GM21381 (cell line): ENCODE measurements at regions not wholly inside any gene's neighbourhood (a gene's known extent, or its start where the extent isn't known, plus 50 kb on each side); places are given as distances from the start of the nearest gene placed in this dataset.

Experiments used
- ATAC-seq: cut with Tn5 transposase; IDR thresholded peaks from one replicate; pipeline ENCODE4 v1.9.1; 2021; ENCODE audit warnings: mild to moderate bottlenecking, moderate library complexity; ENCODE audit not compliant: unreplicated experiment

DNA sequence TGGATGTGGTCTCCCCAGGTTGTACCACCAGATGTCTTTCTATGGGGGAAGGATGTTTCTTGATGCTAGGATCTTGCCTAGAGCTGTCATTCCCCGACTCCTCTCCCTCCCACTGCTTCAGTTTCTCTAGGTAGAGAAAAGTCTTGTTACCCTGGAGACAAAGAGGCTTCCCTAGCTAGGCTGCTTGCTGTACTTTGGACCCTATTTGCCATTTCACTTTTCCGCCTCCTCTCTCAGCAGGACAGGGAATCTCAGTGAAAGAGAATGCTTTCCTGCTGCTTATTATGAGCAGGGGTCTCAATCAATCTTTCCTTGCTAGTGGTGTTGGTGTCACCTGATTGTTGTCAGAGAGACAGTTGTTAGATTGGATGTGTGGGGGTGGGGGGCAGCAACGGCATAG is 818.8 kb upstream of the GYPC start:
- ATAC-seq: no peak

DNA sequence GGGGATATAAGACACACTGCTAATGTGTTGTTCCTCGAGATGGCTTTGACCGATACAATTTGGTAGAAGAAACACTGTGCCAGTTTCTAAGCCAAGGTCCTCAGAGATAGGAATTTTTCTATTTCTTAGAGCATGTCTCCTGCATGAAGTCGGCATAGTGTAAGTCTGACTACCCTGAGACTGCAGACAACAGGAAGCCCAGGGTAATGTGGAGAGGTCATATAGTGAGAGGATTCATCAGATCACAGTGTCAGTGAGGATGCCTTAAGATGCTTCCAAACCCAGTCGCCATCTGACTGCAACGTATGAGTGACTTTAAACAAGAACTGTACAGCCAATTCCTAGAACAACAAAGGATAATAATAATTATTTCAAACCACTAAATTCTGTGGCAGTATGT is 818.3 kb upstream of the GYPC start:
- no peak for ATAC-seq

DNA sequence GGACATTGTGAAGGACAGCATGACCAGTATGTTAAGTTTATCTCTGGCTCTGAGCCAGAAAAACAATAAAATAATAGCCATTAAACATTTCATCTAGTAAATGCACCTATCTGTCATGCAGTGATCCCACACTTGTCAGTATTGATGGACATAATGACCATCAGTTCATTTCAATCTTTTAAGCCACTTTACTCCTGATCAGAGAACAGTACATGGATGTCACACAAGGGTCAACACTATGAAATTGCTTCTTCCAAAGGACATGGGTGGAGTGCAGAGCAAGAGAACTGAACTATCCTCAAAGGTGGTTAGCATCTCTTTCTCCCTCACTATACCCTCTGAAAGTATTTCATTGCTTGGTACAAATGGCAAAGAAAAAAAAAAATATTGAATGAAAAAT is 816.0 kb upstream of the GYPC start:
- no peak for ATAC-seq

DNA sequence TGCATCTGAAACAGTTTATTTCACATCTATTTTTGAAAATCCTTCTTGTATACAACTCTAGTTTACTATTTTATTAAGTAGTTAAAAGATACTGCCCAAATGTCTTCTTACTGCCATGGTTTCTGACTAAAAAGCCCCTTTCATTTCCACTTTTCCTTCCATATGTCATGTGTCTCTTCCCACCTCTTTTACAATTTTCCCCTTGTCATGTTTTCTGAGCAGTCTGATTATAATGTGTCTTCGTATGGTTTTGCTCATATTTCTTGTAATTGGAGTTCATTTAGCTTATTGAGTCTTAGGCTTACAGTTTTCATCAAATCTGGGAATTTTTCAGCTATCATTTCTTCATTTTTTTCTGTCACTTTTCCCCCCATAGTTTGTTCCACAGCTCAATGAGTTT is 813.9 kb upstream of the GYPC start:
- no peak for ATAC-seq

DNA sequence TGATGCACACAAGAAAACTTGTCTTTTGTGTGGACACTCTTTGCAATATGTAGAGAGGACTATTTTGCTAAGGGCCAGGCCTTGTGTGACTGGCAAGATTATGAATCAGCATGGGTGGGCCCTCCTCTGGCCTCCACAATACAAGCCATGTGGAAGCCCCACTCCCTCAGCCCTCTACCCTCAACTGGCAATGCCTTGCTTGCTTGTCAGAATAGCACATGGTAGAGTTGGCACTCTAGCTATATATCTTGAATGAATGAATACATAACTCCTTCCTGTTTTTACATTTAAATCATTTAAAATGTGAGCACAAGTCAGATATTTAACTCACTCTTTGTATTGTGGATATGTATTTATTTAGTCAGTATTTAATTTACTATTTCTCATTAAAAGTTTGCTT is 805.4 kb upstream of the GYPC start:
- ATAC-seq: no peak

DNA sequence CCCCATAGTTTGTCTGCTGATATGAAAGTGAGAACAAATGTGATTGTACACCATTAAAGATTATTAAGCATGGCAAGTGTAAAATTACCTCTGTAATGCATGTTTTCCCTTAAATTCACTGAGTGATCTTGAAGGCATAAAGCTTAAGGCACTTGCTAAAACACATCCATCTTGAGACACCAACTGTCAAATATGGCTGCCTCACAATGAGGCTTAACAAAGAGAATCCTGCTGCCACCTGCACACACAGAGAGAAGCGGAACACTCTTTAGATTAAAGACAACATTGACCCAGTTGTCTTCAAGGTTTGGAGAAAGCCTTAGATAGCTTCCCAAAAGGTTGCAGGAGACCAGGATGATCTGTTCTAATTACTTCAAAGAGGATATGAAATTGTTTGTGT is 803.6 kb upstream of the GYPC start:
- no peak for ATAC-seq

DNA sequence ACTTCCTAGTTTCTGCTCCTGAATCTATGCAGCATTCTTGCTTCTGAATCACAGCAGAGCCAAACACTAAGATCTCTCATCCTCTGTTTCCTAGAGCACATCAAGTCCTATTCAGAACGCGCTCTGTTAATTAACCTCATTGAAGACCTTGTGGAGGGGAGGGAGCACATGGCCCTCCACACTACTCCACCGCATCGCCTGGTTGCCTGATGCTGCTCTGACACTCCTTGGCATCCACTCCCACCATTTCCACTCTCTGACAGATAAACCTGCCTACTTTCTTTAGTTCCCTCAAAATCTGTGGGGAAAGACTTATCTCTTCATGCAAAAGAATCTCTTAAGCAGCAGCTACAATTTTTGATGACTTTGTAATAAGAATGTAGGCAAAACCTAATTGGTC is 802.3 kb upstream of the GYPC start:
- ATAC-seq: no peak

DNA sequence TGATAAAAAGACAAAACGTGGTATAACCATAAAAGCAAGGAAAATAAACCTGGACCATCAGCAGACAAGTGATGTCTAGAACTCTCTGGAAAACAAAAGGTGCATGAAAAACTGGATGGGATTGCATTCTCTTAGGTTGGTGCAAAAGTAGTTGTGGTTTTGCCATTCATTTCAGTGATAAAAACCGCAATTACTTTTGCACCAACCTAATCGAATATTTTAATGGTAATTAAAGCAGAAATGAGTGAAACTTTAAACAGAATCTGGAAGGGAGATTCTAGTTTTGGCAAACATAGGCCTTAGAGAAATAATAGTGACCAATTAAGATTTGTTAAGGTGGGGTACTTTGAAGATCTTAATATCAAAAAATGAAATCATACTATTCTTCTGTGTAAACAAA is 800.8 kb upstream of the GYPC start:
- no peak for ATAC-seq

DNA sequence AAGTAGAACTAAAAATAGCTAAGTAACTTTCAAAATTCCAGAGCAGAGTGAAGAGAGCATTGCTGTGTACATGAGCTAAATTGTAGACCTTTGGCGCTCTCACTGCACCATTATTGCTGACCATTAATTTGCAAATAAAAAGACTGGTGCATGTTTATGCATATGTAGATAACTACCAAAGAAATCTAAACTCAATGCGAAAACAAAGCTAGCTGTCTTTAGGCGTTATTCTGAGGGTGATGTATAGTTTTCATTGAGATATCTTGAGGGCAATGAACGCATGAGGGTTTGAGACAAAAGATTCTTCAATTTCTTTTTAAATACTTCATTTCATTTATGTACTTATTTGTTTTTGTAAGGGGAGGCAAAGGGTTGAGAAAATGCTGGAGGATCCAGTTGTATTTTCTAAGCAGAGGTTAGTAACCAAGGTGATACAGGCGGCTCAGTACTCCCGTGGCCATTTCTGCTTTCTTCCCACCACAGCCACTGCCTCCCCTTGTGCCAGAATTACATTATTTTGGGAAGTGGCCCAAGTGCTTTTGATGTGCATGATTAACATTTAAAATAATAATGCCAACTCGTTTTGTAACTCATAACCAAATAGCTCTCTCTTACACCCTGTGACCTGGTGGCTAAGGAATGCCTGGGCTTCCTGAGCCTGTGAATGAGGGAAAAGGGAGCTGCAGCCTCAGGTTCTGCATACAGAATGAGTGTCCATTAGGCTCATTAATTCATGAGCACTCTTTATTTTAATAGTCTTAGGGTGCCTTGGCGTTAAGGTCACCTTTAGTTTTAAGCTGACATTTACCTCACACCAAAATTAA is 797.8 kb upstream of the GYPC start:
- no peak for ATAC-seq

DNA sequence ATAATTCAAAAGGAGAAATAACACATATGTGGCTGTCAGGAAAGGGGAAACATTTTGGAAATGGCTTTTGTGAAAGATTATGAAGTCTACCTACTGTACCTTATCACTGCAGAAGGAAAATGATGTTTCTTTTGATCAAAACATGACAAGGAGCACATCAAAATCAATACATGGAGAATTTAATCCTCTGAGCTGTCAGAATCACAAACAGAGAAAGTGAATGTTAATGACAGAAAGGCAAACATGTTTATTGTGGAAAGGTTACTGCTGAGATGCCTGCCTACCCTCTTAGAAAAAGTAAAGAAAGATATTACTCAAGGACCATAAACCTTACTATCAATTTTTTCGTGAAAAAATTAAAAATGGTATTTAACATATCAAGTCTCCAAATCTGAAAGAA is 794.5 kb upstream of the GYPC start:
- ATAC-seq: no peak

DNA sequence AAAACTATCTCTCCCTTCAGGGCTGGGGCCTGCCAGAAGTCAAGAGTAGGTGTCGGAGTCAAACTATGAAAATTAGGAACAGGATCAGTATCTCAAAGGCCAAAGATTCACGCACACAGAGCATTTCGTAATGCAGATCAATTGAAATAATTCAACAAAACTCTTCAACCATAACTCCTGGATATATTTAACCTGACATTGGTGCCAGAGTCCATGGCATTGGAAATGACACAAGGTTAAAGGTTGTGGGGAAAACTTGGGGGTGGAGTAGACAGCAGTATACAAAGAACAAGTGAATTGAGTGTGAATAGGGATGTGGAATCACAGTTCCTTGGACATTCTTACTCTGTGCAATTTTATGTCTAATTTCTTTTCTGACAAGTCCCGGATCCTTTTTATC is 788.0 kb upstream of the GYPC start:
- no peak for ATAC-seq

DNA sequence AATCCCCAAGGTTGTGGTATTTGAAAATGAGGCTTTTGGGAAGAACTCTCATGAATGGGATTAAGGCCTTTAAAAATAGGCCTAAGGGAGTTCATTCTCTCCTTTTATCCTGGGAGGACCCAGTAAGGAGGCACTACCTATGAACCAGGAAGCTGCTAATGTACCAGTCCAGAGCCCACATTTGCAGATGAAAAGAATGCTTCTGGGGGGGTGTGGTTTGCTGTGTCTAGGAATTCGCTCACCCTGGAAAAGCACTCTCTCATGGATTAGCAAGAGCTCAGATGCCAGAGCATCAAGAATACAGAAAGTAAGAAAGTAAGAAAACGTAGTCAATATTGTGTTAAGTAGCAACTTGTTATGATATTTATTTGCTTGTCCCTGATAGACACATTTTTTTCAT is 785.7 kb upstream of the GYPC start:
- no peak for ATAC-seq

DNA sequence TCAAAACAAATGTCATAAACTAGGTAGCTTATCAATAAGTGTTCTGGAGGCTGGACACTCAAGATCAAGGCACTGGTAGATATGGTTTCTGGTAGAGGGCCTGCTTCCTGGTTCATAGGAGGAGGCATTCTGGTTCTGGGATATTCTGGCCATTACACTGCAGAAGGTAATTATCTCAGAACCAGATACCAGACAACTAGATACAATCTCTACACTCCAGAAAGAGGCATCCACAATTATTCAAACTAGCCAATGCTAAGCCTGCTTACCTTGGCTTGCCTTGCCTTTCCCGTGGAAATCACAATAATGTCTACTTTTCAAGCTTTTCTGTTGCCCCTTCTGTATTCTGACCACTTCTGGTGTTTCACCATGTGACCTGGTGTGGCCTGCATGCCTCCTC is 785.2 kb upstream of the GYPC start:
- ATAC-seq: no peak

DNA sequence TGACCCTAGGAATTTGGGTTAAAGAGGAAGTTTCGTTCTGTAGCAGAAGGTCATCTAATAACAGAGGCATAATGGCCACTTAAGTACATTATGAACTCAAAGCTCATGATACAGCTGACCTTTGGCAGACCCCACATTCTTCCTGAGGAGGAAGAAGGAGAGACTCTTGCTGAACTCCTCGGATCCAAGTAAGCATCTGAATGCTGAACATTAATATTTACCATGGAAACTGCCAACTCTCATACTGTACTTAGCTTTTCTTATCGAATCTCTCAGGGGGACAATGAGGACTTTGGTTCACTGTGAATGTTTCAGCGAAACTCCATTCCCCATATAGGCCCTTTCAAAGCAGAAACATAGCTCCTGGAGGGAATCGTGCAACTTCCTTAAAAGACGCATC is 781.4 kb upstream of the GYPC start:
- ATAC-seq: no peak

DNA sequence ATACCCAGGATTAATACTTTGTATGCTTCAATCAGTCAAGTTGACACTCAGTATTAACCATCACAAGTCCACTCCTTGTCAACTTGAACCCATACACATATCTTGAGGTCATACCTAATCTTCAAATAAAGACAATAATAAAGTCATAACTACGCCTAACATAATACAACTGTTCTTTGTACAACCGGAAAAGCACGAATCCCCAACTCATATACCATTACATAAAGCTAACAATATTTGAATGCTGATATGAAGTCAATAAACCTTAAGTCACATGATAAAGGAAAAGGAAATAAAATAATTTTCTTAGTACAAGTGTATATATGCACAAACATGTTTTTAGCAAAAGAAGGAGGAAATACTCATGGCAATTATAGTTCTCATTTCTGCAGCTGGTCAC is 770.6 kb upstream of the GYPC start:
- no peak for ATAC-seq

DNA sequence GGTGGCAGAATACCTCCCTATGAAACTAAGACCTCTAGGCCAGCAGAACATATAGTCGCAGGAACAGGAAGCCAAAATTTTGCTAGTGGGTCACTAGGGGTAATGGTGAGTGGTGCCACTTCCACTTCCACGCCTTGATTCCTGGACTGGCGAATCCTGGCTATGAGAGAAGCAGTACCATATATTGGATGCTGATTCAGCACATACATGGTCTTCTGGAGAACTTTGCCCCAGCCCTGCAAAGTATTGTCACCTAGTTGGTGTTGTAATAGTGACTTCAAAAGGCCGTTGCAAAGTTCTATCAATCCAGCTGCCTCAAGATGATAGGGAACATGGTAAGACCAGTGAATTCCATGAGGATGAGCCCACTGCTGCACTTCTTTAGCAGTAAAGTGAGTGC is 769.8 kb upstream of the GYPC start:
- no peak for ATAC-seq

DNA sequence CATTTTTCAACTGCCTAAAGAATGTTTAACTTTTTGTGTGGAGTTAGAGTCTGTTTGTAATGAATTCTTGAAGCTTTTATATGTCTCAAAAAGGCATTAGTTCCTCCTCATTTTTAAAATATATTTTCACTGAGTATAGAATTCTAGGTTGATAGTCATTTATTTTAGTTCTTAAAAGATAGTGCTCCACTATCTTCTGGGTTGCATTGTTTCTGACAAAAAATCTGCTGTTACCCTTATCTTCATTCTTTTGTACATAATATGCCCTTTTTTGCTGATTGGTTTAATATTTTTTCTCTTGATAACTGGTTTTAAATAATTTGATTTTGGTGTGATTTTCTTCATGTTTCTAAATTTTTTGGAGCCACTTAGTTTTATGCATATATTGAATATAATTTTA is 754.7 kb upstream of the GYPC start:
- ATAC-seq: no peak

DNA sequence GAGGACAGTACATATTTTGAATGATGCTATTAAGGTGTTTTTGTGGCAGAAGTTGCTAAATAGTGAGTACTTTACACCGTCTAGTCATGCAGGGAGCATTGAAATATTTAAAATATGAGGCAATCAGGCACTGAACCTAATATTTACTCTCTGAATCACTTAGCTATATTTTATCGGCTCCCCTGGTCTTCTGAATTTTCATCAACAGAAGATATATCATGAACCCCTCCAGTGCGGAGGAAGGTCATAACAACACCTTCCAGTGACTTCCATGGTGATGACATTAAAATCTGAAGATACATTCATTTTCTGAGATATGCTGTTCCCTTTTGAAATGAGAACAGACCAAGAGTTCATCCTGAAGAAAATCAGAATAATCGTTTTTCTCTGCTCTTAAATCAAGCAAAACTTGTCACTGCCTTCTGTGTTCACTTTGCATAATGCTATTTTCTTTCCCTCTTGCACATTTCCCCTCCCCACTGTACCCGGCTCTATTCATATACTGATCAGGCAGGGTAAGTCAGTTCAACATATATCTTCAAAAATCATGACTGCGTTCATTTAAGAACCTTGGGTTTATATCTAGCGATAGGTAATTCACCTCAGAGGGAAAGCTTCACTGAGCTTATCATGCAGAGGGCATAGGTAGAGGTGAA is 729.9 kb upstream of the GYPC start:
- no peak for ATAC-seq

DNA sequence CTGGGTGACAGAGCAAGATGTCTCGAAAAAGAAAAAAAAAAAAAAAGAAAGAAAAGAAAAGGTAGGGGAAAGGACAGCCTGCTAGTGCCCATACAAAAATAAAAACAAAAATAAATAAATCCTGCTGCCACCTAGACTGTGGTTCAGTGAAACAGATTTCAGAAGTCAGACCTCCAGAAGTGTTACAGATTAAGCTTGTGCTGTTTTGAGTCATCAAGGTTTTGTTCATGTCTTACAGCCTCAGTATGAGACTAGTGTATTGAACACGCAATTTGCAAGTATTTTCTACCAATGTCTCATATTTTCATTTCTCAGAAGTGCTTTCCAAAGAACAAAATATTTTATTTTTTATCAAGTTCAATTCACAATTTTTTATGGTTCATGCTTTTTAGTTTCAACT is 720.4 kb upstream of the GYPC start:
- no peak for ATAC-seq

DNA sequence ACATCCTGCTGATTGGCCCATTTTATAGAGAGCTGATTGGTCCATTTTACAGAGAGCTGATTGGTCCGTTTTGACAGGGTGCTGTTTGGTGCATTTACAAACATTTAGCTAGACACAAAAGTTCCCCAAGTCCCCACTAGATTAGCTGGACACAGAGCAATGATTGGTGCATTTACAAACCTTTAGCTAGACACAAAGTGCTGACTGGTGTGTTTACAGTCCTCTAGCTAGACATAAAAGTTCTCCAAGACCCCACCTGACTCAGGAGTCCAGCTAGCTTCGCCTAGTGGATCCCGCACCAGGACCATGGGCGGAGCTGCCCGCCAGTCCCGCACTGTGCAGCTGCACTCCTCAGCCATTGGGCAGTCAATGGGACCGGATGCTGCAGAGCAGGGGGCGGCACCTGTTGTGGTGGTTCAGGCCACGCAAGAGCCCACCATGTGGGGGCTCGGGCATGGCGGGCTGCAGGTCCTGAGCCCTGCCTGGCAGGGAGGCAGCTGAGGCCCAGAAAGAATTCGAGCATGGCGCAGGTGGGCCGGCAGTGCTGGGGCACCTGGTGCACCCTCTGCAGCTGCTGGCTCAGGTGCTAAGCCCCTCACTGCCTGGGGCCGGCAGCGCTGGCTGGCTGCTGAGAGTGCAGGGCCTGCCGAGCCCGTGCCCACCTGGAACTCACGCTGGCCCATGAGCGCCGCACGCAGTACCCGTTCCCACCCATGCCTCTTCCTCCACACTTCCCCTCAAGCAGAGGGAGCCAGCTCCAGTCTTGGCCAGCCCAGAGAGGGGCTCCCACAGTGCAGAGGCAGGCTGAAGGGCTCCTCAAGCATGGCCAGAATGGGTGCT is 713.2 kb upstream of the GYPC start:
- no peak for ATAC-seq

DNA sequence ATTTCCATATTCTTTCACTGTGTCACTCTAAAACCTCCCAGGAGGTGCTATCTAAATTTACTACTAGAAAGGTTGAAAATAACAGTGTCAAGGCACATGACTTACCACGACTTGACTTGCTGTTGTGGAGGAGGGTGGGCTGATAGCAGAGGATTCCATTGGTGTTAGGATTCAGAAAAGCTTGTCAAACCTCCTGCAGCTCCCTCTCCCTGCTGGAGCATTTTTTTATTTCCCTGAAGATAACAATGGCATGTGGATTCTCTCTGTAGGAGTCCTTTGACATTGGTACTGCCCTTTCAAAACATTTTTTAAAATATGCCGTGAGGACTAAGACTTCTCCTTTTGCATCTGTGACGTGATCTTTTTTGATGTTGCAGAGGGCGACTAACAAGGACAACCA is 696.9 kb upstream of the GYPC start:
- ATAC-seq: no peak

DNA sequence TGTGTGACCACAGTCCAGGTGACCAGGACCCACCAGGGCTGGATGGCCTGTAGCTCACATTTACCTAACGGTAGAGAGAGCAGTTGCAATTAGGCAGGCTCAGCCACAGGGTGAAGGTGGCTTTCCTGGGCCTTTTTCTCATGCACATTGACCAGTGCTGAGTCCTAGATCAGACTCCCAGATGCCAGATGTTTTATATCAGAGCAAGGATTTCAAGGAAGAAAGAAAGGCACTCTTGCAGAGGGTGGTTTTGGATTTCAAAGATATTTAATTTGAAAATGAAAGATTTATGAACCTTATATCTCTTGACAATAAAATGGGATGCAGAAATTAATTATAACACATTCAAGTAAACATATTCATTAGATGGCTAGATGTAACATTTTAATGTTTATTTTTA is 694.2 kb upstream of the GYPC start:
- no peak for ATAC-seq
